HG02678 (cell line): ENCODE measurements at regions not wholly inside any gene's neighbourhood (a gene's known extent, or its start where the extent isn't known, plus 50 kb on each side); places are given as distances from the start of the nearest gene placed in this dataset.
A peak's percentile ranks its signal among the peaks of the same experiment; 100 is the strongest.

ENCODE experiments used
- ATAC-seq: cut with Tn5 transposase; IDR thresholded peaks from one replicate; pipeline ENCODE4 v1.9.1; 2021; ENCODE audit warnings: mild to moderate bottlenecking, moderate library complexity; ENCODE audit not compliant: unreplicated experiment

DNA sequence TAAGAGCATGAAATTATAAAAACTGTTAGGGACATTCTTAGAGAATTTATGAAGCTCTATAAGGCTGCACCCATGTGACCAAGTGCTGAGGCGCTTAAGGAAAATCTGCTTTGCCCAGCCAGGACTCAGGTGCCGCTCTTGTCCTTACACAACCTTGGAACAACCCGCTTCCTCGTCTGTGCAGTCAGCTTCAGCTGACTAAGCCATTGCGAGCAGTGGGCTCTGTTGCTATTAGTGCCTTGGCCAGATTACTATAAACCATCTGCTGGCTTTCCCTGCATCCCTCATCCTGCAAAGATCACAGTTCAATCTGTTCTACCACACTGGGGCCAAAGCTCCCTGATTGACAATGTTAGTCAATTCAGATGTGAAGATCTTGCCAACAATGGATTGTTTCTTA, 89.1 kb upstream of the E2F3 start:
- ATAC-seq, result no peak

DNA sequence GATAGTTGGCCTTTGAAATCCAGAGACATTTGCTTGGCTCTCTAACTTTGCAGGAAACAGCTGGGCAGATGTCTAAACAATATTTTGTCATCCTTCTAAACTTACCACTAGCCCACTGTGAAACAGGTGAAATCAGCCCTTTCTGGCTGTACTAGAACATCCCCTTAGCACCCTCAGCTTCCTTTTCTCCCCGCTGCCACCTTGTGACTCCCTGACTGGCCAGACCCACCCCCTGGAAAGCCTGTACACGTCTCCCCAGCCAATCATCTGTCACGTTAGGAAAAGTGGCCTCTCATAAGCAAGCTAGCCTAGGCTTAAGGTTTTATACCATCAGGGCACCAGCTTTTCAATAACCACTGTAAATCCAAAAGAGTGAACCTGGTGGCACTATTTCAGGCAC, 88.6 kb upstream of the E2F3 start:
- no peak for ATAC-seq

DNA sequence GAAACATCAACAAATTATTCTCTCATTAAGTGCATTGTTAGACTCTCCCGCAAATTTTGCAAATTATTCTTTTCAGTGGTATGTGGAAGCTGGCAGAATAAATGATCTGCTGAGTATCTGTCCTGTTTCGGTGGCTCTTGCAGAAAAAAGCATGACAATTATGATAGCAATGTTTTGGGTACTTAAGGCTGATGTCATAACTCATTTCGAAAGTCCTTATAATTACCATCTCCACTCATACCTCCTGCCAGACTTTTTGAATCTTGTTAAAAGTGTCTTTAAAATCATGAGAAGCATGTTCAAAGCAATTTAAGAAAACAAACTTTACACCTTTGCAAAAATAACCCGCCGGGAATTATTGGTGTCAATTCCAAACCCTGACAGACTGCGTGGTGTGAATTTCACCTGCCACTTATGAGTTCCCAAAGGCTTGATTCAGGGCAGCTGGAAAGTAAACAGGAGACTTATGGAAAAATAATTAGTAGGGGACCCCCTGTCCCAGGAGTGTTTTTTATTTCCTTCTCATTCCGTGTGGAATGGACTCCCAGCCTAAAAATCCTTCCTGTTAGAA, 87.6 kb upstream of the E2F3 start:
- ATAC-seq, result no peak

DNA sequence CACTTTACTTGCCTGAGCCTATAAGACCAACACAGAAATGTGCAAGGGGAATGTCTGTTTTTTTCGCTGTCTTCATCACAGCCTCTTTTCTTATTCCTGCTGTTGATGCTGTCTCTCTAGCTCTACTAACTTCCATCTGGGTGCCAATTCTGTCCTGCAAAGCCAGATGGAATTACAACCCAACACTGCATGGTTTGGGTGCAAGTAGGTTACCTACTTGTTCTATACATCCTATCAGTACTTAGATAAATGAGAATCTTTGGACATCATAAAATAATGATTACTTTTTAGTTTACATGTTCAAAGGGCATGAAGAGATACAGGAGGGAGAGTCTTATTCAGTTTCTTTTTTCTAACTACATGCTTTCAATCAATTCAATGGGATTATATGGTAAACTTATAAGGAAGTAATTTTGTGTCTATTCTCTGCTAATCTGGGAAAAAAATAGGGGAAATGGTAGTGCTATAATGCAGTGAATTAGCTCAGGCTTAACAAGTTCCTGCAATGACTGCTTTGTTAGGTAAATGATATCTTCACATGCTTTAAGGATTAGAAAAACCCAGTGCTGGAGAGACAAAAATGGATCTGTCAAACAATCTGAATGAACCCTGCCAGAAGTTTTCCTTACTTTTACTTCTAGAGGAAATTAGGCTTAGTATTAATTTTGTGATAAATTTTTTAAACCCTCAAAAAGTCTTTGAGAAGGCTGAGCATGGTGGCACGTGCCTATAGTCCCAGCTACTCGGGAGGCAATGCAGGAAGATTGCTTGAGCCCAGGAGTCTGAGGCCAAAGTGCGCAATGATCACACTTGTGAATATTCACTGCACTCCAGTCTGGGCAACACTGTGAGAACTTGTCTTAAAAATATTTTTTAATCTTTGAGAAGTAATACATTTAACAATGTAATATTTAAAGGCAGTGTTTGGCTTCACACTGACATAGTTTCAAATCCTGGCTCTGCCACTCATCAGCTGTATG, 86.5 kb upstream of the E2F3 start:
- no peak for ATAC-seq

DNA sequence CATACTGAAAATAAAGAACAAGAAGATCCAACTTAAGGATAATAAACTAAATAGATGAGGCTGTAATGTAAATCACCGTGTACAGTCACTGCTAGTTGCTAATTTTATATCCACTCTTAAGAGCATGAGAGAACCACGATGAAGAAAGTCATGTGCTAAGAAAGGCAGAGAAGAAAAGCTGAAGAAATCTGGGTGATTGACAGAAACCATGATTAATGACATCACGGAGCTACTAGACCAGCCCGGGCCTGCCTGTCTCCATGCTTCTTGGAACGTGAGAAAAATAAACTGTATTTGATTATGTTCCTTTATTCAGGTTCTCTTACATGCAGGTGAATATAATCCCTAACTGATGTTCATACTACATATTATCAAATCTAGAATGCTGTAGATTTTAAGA, 84.2 kb upstream of the E2F3 start:
- no peak for ATAC-seq

DNA sequence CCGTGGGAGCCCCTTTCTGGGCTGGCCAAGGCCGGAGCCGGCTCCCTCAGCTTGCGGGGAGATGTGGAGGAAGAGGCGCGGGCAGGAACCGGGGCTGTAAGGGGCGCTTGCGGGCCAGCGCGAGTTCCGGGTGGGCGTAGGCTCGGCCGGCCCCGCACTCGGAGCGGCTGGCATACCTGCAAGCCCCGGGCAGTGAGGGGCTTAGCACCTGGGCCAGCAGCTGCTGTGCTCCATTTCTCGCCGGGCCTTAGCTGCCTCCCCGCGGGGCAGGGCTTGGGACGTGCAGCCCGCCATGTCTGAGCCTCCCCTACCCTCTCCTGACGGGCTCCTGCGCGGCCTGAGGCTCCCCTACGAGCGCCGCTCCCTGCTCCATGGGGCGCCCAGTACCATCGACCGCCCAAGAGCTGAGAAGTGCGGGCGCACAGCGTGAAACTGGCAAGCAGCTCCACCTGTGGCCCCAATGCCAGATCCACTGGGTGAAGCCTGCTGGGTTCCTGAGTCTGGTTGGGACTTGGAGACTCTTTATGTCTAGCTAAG, 82.8 kb upstream of the E2F3 start:
- no peak for ATAC-seq

DNA sequence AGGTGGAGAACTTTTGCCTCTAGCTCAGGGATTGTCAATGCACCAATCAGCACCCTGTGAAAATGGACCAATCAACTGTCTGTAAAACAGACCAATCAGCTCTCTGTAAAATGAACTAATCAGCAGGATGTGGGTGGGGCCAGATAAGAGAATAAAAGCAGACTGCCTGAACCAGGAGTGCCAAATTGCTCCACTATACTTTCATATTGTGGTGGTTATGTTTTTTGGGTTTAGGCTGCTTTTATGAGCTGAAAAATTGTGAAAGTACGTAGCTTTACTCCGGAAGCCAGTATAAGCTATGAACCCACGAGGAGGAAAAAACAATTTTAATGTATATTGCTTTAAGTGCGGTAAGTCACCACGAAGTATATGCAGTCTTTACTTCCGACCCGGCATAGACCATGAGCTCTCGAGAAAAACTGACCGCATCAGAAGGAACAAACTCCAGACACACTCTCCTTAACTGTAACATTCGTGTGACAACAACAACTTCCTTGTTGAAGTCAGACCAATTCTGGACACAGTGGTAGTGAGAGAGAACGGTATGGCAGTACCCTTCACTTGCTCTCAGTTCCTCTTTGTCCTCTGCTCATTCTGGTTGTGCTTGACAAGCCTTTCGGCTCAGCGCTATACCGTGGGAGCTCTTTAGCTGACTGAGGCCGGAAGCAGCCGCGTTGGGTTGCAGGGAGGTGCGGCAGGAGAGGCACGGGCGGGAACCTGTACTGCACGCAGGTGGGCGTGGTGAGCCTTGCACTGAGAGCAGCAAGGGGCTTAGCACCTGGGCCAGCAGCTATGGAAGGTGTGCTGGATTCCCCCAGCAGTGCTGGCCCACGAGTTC, 81.9 kb upstream of the E2F3 start:
- peak; percentile 99 for ATAC-seq

DNA sequence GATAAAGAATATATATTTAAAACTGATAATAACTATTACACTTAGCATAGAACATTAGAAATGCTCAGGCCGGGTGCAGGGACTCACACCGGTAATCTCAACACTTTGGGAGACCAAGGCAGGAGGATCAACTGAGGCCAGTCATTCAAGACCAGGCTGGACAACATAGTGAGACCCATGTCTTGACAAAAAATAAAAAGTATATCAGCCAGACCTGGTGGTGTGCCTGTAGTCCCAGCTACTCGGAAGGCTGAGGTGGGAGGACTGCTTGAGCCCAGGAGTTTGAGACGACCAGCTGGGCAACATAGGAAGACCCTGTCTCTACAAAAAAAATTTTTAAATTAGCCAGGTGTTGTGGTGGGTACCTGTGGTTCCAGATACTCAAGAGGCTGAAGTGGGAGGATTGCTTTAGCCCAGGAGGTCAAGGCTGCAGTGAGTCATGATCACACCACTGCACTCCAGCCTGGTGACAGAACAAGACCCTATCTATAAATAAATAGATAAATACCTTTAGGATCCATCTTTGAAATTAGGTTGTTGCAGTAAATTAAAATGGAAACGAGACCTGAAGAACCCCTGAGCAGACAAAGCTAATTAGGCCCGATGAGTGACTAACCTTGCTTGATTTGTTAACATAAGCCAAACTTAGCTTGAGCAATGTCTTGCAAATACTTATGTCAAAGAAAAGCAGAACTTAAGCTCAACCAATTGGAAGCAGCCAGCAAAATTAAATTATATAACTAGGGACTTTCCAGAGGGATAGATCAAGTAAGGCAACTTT, 75.8 kb upstream of the E2F3 start:
- no peak for ATAC-seq

DNA sequence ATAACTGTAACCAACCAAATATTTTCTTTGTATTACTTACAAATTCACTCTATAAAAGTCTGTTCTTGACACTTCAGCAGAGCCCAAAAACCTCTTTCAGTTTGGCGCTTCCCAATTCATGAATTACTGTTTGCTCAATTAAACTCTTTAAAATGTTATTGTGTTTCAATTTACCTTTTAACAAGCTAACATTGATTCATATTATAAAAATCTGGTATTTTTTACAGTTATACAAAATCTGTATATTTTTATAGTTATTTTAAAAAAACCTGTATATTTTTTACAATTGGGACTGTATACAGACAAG, 75.3 kb upstream of the E2F3 start:
- ATAC-seq, result no peak

DNA sequence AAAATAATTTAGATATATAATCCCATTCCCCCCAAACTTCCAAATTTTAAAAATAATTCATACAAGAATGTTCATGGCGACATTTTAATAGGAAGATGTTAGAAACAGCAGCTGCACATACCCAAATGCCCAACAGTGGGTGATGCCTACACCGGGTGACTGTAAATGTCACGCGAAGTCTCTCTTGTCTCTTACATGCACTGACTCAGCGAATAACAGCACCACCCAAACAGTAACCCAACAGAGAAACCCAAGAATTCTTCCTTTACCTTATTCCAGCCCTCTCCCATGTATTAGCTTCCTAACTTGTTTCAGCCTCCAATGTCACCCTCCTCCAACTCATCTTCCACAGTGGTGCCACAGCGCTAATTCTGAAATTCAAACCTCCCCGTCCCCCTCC, 74.5 kb upstream of the E2F3 start:
- ATAC-seq, result no peak

DNA sequence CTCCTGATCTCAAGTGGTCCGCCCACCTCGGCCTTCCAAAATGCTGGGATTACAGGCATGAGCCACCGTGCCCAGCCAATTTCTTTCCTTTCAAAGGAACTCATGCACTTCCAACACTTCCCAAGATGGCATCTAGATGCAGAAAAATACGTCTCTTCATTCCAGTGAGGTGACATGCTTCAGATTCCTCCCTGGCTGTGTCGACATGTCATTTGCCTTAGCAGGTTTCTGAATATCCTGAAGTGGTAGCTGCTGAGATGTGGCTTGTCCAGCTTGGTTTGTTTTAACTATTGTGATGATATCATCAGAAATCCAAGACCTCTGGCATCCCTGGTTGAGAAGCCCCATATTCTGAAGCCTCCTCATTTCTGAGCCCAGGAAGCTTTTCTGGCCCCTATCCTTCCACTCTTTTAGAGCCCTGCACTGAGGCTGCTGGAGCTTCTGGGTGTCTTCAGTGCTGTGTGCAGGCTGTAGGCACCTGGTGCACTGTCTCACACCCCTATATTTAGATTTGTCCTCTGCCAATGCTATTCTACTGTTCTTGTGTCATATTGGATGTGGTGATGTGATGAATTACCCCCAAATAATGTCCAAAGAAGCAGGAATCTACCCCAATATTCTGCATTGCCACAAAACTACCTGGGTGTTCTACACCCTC, 73.3 kb upstream of the E2F3 start:
- ATAC-seq, result no peak

DNA sequence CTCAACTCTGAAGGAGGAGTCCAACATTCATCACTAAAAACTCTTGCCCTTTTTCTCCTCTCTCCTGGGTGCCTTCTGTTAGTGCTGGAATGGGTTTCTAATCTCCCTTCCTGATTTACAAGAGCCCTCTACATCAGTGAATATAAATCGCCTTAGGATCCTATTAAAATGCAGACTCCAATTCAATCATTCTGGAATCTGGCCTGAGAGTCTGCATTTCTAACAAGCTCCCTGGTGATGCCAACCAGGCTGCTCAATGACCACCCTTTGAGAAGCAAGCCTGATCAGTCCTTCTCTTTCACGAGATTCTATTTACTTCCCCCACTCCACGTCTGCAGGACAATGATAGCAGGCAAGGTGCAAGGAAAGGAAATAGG, 72.8 kb upstream of the E2F3 start:
- no peak for ATAC-seq

DNA sequence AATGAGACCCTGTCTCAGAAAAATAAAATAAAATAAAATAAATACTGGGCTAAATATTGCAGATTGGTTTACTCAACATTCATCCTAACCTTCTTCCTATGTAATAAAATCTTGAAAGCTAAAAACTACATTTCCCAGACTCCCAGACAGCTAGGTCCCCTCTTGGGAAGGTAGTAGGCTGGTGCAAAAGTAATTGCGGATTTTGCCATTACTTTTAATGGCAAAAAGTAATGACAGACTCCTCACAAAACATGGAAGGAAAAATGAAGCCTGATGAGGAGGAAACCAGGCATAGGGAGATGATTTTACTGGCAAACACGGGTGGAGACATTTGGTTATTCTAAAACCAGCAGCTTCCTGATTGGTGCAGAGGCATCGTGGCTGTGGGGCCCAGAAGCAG, 70.6 kb upstream of the E2F3 start:
- ATAC-seq, result no peak

DNA sequence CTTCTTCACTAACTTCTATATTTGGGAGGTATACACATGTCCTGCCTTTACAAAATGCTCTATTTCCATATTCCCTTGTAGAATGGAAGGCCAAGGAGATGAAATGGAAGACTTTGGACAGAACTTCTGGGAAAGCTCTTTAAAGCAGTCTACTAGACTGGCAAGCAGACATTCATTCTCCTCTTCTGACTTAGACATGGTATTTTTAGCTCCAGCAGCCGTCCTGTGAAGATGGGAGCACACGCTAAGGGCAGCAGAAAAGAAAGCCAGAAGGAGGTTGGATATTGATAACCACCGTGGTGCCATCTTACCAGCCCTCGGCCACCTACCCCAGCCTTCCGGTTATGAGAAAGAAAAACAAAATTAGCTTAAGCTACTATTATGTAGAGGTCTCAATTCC, 70.1 kb upstream of the E2F3 start:
- ATAC-seq, result no peak

DNA sequence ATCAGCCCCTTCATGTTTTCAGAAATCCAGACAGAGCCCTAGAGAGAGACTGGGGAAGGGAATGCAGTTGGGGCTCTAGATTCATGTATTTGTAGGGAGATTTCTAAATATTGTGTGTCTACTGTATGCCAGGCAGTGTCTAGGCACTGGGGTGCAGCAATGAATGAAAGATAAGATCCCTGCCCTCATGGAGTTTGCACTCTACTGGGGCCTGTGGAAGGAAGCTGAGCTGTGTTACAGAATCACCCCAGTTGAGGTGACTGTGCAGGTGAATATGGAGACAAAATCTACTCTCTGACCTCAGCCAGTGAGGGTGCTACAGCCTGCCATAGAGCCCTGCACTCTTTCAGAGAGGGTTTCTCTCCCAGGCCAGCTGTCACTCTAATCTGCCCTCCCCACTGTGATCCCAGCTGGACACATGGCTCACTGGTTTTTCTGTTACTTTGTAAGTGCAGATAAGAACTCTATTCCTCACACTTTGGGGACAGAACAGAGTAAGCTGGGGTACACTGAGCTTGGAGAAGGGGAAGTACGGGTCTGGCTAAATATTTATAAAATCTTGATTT, 69.2 kb upstream of the E2F3 start:
- no peak for ATAC-seq

DNA sequence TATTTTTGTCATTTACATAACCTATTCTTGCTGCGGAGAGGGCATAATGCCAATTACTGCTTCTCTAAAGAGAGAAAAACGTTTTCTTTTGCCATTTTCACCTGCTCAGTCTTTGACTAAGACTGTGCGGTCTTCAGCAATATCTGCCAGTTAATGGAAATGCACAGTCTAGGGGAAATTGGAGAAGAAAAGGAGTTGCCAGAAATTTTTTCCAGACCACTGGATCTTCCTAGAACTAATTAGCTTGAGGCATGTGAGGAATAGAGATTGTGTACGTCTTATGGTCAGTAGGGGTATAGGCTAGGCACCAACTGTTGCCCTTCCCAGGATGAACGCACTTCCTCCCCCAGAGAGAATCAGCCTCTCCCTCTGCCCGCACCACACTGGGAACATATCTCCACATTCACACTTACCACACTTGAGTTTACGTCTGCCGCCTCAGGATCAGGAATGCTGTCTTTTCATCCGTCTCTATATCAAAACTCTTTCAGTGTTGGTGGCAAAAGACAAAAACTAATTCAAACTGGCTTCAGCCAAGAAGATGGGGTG, 67.9 kb upstream of the E2F3 start:
- no peak for ATAC-seq

DNA sequence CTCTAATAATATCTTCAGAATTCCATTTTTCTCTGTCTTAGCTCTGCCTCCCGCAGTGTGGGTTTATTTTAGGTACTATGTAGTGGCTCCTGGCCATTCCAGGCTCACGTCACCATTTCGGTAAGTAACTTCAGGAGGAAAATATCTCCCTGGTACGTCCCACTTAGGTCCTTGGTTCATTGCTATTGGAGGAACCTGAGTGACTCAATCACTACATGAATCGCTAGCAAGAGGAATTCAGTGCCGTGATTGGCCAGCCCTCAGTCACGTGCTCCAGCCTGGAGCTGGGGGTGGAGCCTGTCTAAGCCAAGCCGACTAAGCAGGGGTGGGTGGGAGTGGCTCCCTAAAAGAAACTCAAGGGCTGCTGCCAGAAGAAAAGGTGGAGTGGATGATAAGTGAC, 67.3 kb upstream of the E2F3 start:
- ATAC-seq, result no peak

DNA sequence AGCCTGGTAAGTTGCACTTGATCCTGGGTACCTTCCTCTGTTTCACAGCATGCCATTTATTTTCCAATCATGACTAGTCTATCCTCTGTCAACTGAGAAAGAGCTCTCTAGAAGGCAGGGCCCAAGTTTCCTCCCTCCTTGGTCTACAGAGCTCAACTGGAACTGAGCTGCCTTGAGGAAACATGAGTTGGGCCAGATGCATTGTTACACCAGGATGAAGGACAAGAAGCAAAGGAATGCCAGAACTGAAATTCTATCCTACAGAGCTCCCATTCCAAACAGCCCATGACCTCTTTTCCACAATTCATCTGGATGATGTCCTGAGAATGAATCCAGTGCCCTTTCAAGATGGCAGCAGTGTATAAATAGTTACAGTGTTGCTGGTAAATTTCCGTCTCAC, 66.7 kb upstream of the E2F3 start:
- ATAC-seq, result no peak

DNA sequence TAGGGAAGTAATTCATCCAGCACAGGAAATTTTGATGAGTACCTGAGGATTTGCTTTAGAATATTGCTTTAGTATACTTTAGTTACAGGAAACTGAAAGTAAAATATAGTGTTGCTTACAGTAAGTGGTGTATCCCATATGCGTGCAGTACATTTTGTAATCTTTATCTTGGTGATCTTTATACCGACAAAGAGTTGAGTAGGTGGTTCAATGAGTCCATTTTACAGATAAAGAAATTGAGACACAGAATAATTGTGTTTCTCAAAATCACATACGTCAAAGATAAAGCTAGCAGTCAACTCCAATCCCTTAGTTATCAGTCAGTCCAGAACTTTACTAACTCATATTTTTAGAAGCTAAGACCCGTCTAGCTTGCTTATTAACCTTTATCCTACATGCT, 65.8 kb upstream of the E2F3 start:
- no peak for ATAC-seq

DNA sequence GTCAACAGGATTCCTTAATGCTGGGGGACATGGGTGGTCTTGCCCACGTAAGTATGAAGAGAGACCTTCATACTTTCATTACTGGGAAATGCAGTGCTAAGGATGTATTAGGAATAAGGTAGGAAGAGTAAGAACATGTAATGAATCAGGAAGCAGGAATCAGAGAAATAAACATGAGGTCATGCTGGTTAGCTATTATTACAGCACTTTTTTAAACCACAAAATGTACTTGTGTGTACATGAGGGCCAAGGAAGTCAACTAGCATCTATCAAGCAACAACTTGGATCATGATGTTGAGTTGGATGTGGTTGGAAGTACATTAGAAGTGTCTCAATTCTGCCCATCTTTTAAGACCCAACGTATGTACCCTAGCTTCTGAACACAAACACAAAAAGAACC, 63.5 kb upstream of the E2F3 start:
- no peak for ATAC-seq
